GM20000 (cell line): ENCODE measurements at regions not wholly inside any gene's neighbourhood (a gene's known extent, or its start where the extent isn't known, plus 50 kb on each side); places are given as distances from the start of the nearest gene placed in this dataset.

Experiments
- DNase-seq: peaks from one replicate; pipeline ENCODE4 v3.0.0; 2012; ENCODE audit warnings: low spot score
- CTCF ChIP-seq: IDR thresholded peaks from 2 replicates; pipeline ENCODE4 v1.5.1; 2012; ENCODE audit warnings: mild to moderate bottlenecking, control low read depth; ENCODE audit errors: extremely low read depth, missing control alignments

GRCh38 chr3:181892848-181893247, 181.1 kb downstream of the SOX2 start:
- TF ChIP-seq CTCF = no peak
- DNase-seq = no peak

- TF ChIP-seq CTCF = no peak
- no peak for DNase-seq
Measured at GRCh38 chr3:181896605-181897004, 184.9 kb downstream of the SOX2 start.

- no peak for DNase-seq
Measured at GRCh38 chr3:181899702-181900101, 188.0 kb downstream of the SOX2 start.

GRCh38 chr3:181901626-181902025, 189.9 kb downstream of the SOX2 start:
- TF ChIP-seq CTCF = no peak
- DNase-seq = no peak

More at GRCh38 chr3:181899702-181900101, 188.0 kb downstream of the SOX2 start:
- no peak for TF ChIP-seq CTCF

GRCh38 chr3:181906338-181906737, 194.6 kb downstream of the SOX2 start:
- TF ChIP-seq CTCF = no peak

GRCh38 chr3:181909241-181909640, 197.5 kb downstream of the SOX2 start:
- TF ChIP-seq CTCF = no peak

More at GRCh38 chr3:181906338-181906737, 194.6 kb downstream of the SOX2 start:
- no peak for DNase-seq

GRCh38 chr3:181912384-181912783, 200.7 kb downstream of the SOX2 start:
- DNase-seq = no peak

More at GRCh38 chr3:181909241-181909640, 197.5 kb downstream of the SOX2 start:
- no peak for DNase-seq

More at GRCh38 chr3:181912384-181912783, 200.7 kb downstream of the SOX2 start:
- TF ChIP-seq CTCF = no peak
